ENCODE measurements at regions not wholly inside any gene's neighbourhood (a gene's known extent, or its start where the extent isn't known, plus 50 kb on each side); places are given as distances from the start of the nearest gene placed in this dataset.
"Not testable (repeated sequence)": the region's sequence is repeated elsewhere in the genome, so short reads cannot be mapped to it uniquely, and the experiment has no call there.

- no peak for DNase-seq
Measured at GRCh38 chr13:65470781-65471180, 1759.4 kb downstream of the PCDH9 start.

GRCh38 chr13:65468628-65469027, 1761.5 kb downstream of the PCDH9 start:
- DNase-seq, result peak; percentile 94

- no peak for DNase-seq
Measured at GRCh38 chr13:65461590-65461989, 1768.5 kb downstream of the PCDH9 start.

- no peak for DNase-seq
Measured at GRCh38 chr13:65460136-65460535, 1770.0 kb downstream of the PCDH9 start.

GRCh38 chr13:65456150-65456912, 1773.8 kb downstream of the PCDH9 start:
- no peak for DNase-seq

GRCh38 chr13:65454403-65454802, 1775.7 kb downstream of the PCDH9 start:
- no peak for DNase-seq

GRCh38 chr13:65453982-65454381, 1776.2 kb downstream of the PCDH9 start:
- DNase-seq, result no peak

GRCh38 chr13:65445340-65445739, 1784.8 kb downstream of the PCDH9 start:
- no peak for DNase-seq

- no peak for DNase-seq
Measured at GRCh38 chr13:65435590-65435989, 1794.5 kb downstream of the PCDH9 start.

GRCh38 chr13:65417953-65418352, 1812.2 kb downstream of the PCDH9 start:
- no peak for DNase-seq

GRCh38 chr13:65416784-65417183, 1813.4 kb downstream of the PCDH9 start:
- DNase-seq, result no peak

- DNase-seq, result no peak
Measured at GRCh38 chr13:65414187-65414586, 1815.9 kb downstream of the PCDH9 start.

GRCh38 chr13:65411521-65411920, 1818.6 kb downstream of the PCDH9 start:
- no peak for DNase-seq

- DNase-seq, result no peak
Measured at GRCh38 chr13:65410791-65411190, 1819.3 kb downstream of the PCDH9 start.

- DNase-seq, result no peak
Measured at GRCh38 chr13:65401315-65401714, 1828.8 kb downstream of the PCDH9 start.

- DNase-seq, result no peak
Measured at GRCh38 chr13:65400702-65401101, 1829.4 kb downstream of the PCDH9 start.

GRCh38 chr13:65387743-65388347, 1842.3 kb downstream of the PCDH9 start:
- DNase-seq, result no peak

- DNase-seq, result peak; percentile 41
Measured at GRCh38 chr13:65378943-65379519, 1851.1 kb downstream of the PCDH9 start.

GRCh38 chr13:65378484-65378883, 1851.7 kb downstream of the PCDH9 start:
- no peak for DNase-seq

GRCh38 chr13:65368832-65369231, 1861.3 kb downstream of the PCDH9 start:
- no peak for DNase-seq

GRCh38 chr13:65353951-65354350, 1876.2 kb downstream of the PCDH9 start:
- DNase-seq, result no peak

- not testable (repeated sequence) for DNase-seq
Measured at GRCh38 chr13:65353150-65353549, 1877.0 kb downstream of the PCDH9 start.

GRCh38 chr13:65347420-65348030, 1882.6 kb downstream of the PCDH9 start:
- DNase-seq, result no peak
